H1 (cell line): ENCODE measurements at regions not wholly inside any gene's neighbourhood (a gene's known extent, or its start where the extent isn't known, plus 50 kb on each side); places are given as distances from the start of the nearest gene placed in this dataset.

Experiments used
- CTCF ChIA-PET: fragments of 300-600 bp; sonication (Branson Sonifier 250); formaldehyde crosslinking; loops from one replicate; lab custom pipeline; 2021; ENCODE audit not compliant: partially characterized antibody; lab: Charles Lee
- POLR2A ChIA-PET: fragments of 300-600 bp; sonication (Branson Sonifier 250); formaldehyde crosslinking; loops from one replicate; lab custom pipeline; 2021; ENCODE audit warnings: inconsistent platforms; ENCODE audit not compliant: partially characterized antibody; lab: Charles Lee
- DNase-seq, 2 experiments: peaks; one replicate each; pipeline versions ENCODE4 v3.0.0 to v3.0.0-alpha.2; 2010 to 2022; ENCODE audit warnings: low spot score in 2 of 2, low read depth in 1 of 2, mixed read lengths in 1 of 2
- FAIRE-seq: peaks from 2 replicates; lab custom pipeline; 2011; peaks lifted over from hg19 to GRCh38; lab: Jason Lieb, UNC
- H2AFZ ChIP-seq: 2 replicates; pipeline ENCODE4 v1.8.1; 2012; ENCODE audit warnings: low read length, inconsistent platforms
- H2AK5ac ChIP-seq: 2 replicates; pipeline ENCODE4 v1.6.1; 2013; ENCODE audit warnings: low read depth, low read length
- H2BK120ac ChIP-seq: replicated peaks from 2 replicates; pipeline ENCODE3; 2013; ENCODE audit warnings: low read depth, low read length, inconsistent platforms
- H2BK12ac ChIP-seq: 2 replicates; pipeline ENCODE4 v1.6.1; 2013; ENCODE audit warnings: low read depth, low read length
- H2BK15ac ChIP-seq: 2 replicates; pipeline ENCODE4 v1.6.1; 2013; ENCODE audit warnings: low read length
- H2BK20ac ChIP-seq: 2 replicates; pipeline ENCODE4 v1.6.1; 2013; ENCODE audit warnings: low read length
- H2BK5ac ChIP-seq: 2 replicates; pipeline ENCODE4 v1.6.1; 2013; ENCODE audit warnings: low read depth, low read length
- H3K14ac ChIP-seq: 2 replicates; pipeline ENCODE4 v1.6.1; 2013; ENCODE audit warnings: inconsistent platforms; ENCODE audit not compliant: insufficient read length
- H3K18ac ChIP-seq: 2 replicates; pipeline ENCODE4 v1.6.1; 2013; ENCODE audit warnings: low read length; ENCODE audit errors: extremely low read depth
- H3K23ac ChIP-seq: 2 replicates; pipeline ENCODE4 v1.6.1; 2013; ENCODE audit warnings: inconsistent platforms; ENCODE audit not compliant: insufficient read length
- H3K23me2 ChIP-seq: 2 replicates; pipeline ENCODE4 v1.6.1; 2013; ENCODE audit warnings: low read depth, low read length
- H3K27ac ChIP-seq: 2 replicates; pipeline ENCODE4 v1.6.1; 2011; ENCODE audit warnings: low read depth, low read length, inconsistent platforms
- H3K27me3 ChIP-seq, 4 experiments: replicated peaks in 1 of 4; 1 replicate in 1 of 4; 2 replicates in 3 of 4; pipeline versions ENCODE4 v1.6.1 to v1.8.1; 2011 to 2013; ENCODE audit warnings: low read length in 3 of 4, mild to moderate bottlenecking in 3 of 4, inconsistent platforms in 2 of 4, mixed read lengths in 2 of 4, moderate library complexity in 1 of 4; ENCODE audit not compliant: control insufficient read depth in 3 of 4, insufficient read depth in 3 of 4; ENCODE audit errors: extremely low read depth in 1 of 4
- H3K36me3 ChIP-seq, 4 experiments: 2 replicates each; pipeline versions ENCODE4 v1.6.1 to v1.8.1; 2011 to 2013; ENCODE audit warnings: mild to moderate bottlenecking in 4 of 4, low read length in 3 of 4, moderate library complexity in 2 of 4, control low read depth in 1 of 4, inconsistent platforms in 1 of 4; ENCODE audit not compliant: insufficient read depth in 4 of 4, control insufficient read depth in 2 of 4
- H3K4ac ChIP-seq: replicated peaks from 2 replicates; pipeline ENCODE3; 2013; ENCODE audit warnings: low read length, low read depth, mixed read lengths, inconsistent platforms; ENCODE audit not compliant: insufficient read length
- H3K4me1 ChIP-seq, 4 experiments: replicated peaks in 1 of 4; 1 replicate in 1 of 4; 2 replicates in 3 of 4; pipeline versions ENCODE4 v1.6.1 to v1.8.1; 2011 to 2013; ENCODE audit warnings: low read length in 3 of 4, inconsistent platforms in 2 of 4, mixed read lengths in 1 of 4; ENCODE audit not compliant: insufficient read depth in 4 of 4, control insufficient read depth in 3 of 4
- H3K4me2 ChIP-seq, 2 experiments: 2 replicates each; pipeline versions ENCODE4 v1.6.1 to v1.8.1; 2011 to 2013; ENCODE audit warnings: low read depth in 2 of 2, low read length in 2 of 2, control low read depth in 1 of 2, inconsistent platforms in 1 of 2, mild to moderate bottlenecking in 1 of 2; ENCODE audit not compliant: insufficient read depth in 1 of 2
- H3K4me3 ChIP-seq, 4 experiments: fragments of 200-600, 300-600 bp in 1 of 4; sonication (generic), shearing (Covaris generic), sonication (Bioruptor Twin) in 1 of 4; 2 replicates each; pipeline versions ENCODE4 v1.5.1 to v1.8.1; 2011 to 2016; ENCODE audit warnings: low read length in 4 of 4, low read depth in 3 of 4, control low read depth in 2 of 4, inconsistent platforms in 2 of 4, mild to moderate bottlenecking in 2 of 4, mixed read lengths in 1 of 4, moderate library complexity in 1 of 4; ENCODE audit not compliant: insufficient read depth in 2 of 4; ENCODE audit errors: extremely low read depth in 1 of 4
- H3K56ac ChIP-seq: replicated peaks from 2 replicates; pipeline ENCODE3; 2013; ENCODE audit warnings: low read depth, mild to moderate bottlenecking, mixed read lengths, low read length, inconsistent platforms; ENCODE audit not compliant: insufficient read length
- H3K79me1 ChIP-seq: 2 replicates; pipeline ENCODE4 v1.6.1; 2013; ENCODE audit warnings: low read depth, low read length, control low read depth
- H3K79me2 ChIP-seq, 2 experiments: 2 replicates each; pipeline versions ENCODE4 v1.6.1 to v1.8.1; 2012 to 2013; ENCODE audit warnings: low read length in 2 of 2, mild to moderate bottlenecking in 2 of 2, inconsistent platforms in 1 of 2; ENCODE audit not compliant: insufficient read depth in 2 of 2, control insufficient read depth in 1 of 2
- H3K9ac ChIP-seq, 4 experiments: replicated peaks in 1 of 4; 1 replicate in 1 of 4; 2 replicates in 3 of 4; pipeline versions ENCODE4 v1.6.1 to v1.8.1; 2011 to 2013; ENCODE audit warnings: low read depth in 3 of 4, low read length in 3 of 4, control low read depth in 2 of 4, mild to moderate bottlenecking in 2 of 4, moderate library complexity in 2 of 4, inconsistent platforms in 1 of 4; ENCODE audit errors: extremely low read depth in 1 of 4
- H3K9me3 ChIP-seq, 2 experiments: 2 replicates each; pipeline versions ENCODE4 v1.6.1 to v1.8.1; 2012 to 2013; ENCODE audit warnings: mild to moderate bottlenecking in 2 of 2, moderate library complexity in 2 of 2, control low read depth in 1 of 2, inconsistent platforms in 1 of 2, low read depth in 1 of 2, low read length in 1 of 2, mixed read lengths in 1 of 2; ENCODE audit not compliant: insufficient read depth in 2 of 2
- H4K20me1 ChIP-seq, 2 experiments: replicated peaks in 1 of 2; 2 replicates each; pipeline versions ENCODE3 to v1.8.1; 2011 to 2013; ENCODE audit warnings: inconsistent platforms in 2 of 2, low read length in 2 of 2, mild to moderate bottlenecking in 1 of 2; ENCODE audit not compliant: insufficient read depth in 2 of 2, control insufficient read depth in 1 of 2
- H4K5ac ChIP-seq: 2 replicates; pipeline ENCODE4 v1.6.1; 2013; ENCODE audit warnings: low read length, low read depth, mixed read lengths, inconsistent platforms; ENCODE audit not compliant: insufficient read length
- H4K8ac ChIP-seq: 2 replicates; pipeline ENCODE4 v1.8.0; 2013; ENCODE audit warnings: mild to moderate bottlenecking, moderate library complexity, low read length, inconsistent platforms; ENCODE audit not compliant: insufficient read depth; ENCODE audit errors: extremely low read depth
- H4K91ac ChIP-seq: replicated peaks from 2 replicates; pipeline ENCODE3; 2013; ENCODE audit warnings: low read length, mixed read lengths, inconsistent platforms; ENCODE audit not compliant: insufficient read length
- CHD2 ChIP-seq: IDR thresholded peaks from 2 replicates; pipeline ENCODE4 v1.6.1; 2012; ENCODE audit warnings: low read length, improper control_type of control experiment
- SP2 ChIP-seq: IDR thresholded peaks from 2 replicates; pipeline ENCODE4 v1.6.1; 2012; ENCODE audit warnings: mild to moderate bottlenecking, low read length, inconsistent platforms
- YY1 ChIP-seq: IDR thresholded peaks from 2 replicates; pipeline ENCODE4 v1.6.1; 2011; ENCODE audit warnings: low read depth, mild to moderate bottlenecking, low read length
- WGBS, 2 experiments: shearing (Covaris generic) in 1 of 2; methylation state at CpG; one replicate each; pipeline versions ENCODE4 v1.1.6 to v1.1.7; 2013 to 2015; ENCODE audit warnings: low lambda C conversion rate in 2 of 2, mixed read lengths in 2 of 2, inconsistent platforms in 1 of 2, low coverage in 1 of 2, missing lambda C conversion rate in 1 of 2; ENCODE audit not compliant: insufficient replicate concordance in 2 of 2, insufficient coverage in 1 of 2, insufficient read length in 1 of 2; ENCODE audit errors: extremely low coverage in 1 of 2, missing lambda C conversion rate in 1 of 2; 5-methylcytosine and 5-hydroxymethylcytosine counted together
- TF ChIP-seq, protein P1 (sequence below): IDR thresholded peaks from 2 replicates; pipeline ENCODE4 v1.6.1; 2011; ENCODE audit warnings: low read depth, mild to moderate bottlenecking, low read length; ENCODE audit not compliant: insufficient read depth
- TF ChIP-seq, protein P2 (sequence below): IDR thresholded peaks from 2 replicates; pipeline ENCODE4 v1.6.1; 2012; ENCODE audit warnings: inconsistent platforms

DNA sequence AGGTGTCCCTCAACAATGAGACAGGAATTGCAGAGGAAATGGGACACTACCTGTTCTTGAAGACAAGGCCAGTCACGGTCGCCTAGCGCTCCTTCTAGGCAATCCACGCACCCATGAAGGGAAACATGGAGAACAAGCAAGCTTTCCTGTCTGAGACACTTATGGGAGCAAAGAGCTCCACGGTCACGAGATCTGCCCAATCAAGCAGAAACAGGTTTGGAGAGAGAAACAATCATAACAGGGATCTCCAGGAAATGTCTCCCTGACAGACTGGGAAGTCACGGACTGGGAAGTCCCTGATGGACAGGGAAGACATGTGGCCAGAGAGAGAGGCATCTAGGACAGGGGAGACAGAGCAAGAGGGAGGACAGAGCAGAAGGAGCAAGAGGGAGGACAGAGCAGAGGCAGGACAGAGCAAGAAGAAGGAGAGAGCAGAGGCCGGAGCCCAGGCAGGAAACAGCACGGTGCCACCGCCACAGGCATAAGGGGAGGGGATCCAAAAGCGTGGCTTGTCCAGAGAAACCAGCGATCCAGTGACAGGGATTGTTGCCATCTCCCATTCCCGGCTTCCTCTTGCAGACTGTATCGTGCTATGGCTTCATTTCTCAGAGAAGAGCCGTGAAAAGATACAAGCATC, 167.8 kb upstream of the ZNF337 start:
- no peak for DNase-seq
- no peak overlapping the region for H2BK120ac ChIP-seq
- 0 out of 2 replicates have a peak overlapping the region, but pooled peaks have one; percentile 61 for H2BK20ac ChIP-seq
- no peak overlapping the region for H3K18ac ChIP-seq
- H3K79me2 ChIP-seq, result no peaks in the 10 kb centered on the region
- no peak overlapping the region for H3K56ac ChIP-seq
- H3K79me1 ChIP-seq, result no peaks in the 10 kb centered on the region
- H3K4me3 ChIP-seq, result no peak overlapping the region
- WGBS, 2 experiments, result 89% methylated on average over 14 of the region's 15 CpGs; no CpG with 5 or more reads in 1 of the 2 experiments
- no peak overlapping the region for H3K14ac ChIP-seq
- H2BK12ac ChIP-seq, result peak overlapping the region; percentile 17; the same call in 1 of the 2 replicates
- H3K4me1 ChIP-seq, result peaks cover 0 to 8% (median 0%) of the 10 kb centered on the region in 4 experiments; a peak in 2 of 7 replicates
- no peak overlapping the region for H3K4ac ChIP-seq
- H3K9me3 ChIP-seq, result peaks cover 0 to 70% of the 10 kb centered on the region in 2 experiments; a peak in 2 of 4 replicates
- FAIRE-seq, result no peak
- H3K9ac ChIP-seq, result no peak overlapping the region
- H3K27me3 ChIP-seq, result peaks cover 30 to 77% (median 63%) of the 10 kb centered on the region in 4 experiments
- H4K91ac ChIP-seq, result no peak overlapping the region
- no peak overlapping the region for H4K5ac ChIP-seq
- H3K36me3 ChIP-seq, result no peaks in the 10 kb centered on the region
- H2AFZ ChIP-seq, result no peak overlapping the region
- H4K20me1 ChIP-seq, result peaks cover 0 to 1% of the 10 kb centered on the region in 2 experiments
- POLR2A ChIA-PET, result no interaction called here
- no peak overlapping the region for H4K8ac ChIP-seq
- no peak overlapping the region for H3K23ac ChIP-seq
- no peak overlapping the region for H2BK5ac ChIP-seq
- peaks cover 17% of the 10 kb centered on the region for H3K23me2 ChIP-seq
- H2BK15ac ChIP-seq, result no peak overlapping the region
- no peak overlapping the region for H2AK5ac ChIP-seq
- TF ChIP-seq, protein P1, sequence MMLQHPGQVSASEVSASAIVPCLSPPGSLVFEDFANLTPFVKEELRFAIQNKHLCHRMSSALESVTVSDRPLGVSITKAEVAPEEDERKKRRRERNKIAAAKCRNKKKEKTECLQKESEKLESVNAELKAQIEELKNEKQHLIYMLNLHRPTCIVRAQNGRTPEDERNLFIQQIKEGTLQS, result no peak
- TF ChIP-seq SP2 (no peak), YY1 (no peak), CHD2 (no peak)
- TF ChIP-seq, protein P2, sequence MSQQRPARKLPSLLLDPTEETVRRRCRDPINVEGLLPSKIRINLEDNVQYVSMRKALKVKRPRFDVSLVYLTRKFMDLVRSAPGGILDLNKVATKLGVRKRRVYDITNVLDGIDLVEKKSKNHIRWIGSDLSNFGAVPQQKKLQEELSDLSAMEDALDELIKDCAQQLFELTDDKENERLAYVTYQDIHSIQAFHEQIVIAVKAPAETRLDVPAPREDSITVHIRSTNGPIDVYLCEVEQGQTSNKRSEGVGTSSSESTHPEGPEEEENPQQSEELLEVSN, result no peak
- no peak overlapping the region for H3K27ac ChIP-seq
- H3K4me2 ChIP-seq, result peak overlapping the region in 1 of 2 experiments; percentile 78; a peak in 1 of 4 replicates
- CTCF ChIA-PET, result no interaction called here
